ENCODE measurements at regions not wholly inside any gene's neighbourhood (a gene's known extent, or its start where the extent isn't known, plus 50 kb on each side); places are given as distances from the start of the nearest gene placed in this dataset.
"Not testable (repeated sequence)": the region's sequence is repeated elsewhere in the genome, so short reads cannot be mapped to it uniquely, and the experiment has no call there.

DNA sequence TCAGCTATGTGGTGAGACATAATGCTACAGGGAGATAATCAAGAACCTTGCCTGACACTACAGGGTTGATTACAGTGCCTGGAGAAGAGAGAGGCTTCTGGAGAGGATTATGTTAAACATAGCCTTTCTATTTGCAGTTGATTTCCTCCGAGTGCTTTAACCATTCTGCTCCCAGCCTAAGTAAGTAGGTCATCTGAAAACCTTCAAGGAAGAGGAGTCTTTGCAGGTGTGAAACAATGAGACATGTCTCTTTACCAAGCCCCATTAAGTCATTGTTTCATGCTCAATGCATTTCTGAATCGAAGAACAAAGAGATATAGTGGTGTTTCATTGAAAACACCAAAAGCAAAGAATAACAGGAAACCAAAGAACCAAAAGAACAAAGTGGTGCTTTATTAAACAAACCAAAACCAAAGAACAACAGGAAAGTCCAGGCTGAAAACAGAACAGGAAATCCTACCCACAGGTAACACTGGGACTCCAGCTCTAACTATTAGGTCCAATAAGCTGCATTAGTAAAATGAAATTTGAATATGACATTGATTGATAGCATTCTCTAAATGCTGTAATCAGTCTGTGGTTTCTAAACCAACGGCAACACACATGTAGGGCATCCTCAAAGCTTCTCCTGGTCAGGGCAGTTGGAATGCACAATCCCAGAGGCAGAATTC is 113.3 kb upstream of the SPATA31D4 start:
- no peak for DNase-seq

- DNase-seq = no peak
These were observed 112.4 kb upstream of the SPATA31D4 start for GRCh38 chr9:81815781-81816180.

- DNase-seq = no peak
These were observed 109.1 kb upstream of the SPATA31D4 start for GRCh38 chr9:81819155-81819554.

- DNase-seq = no peak
These were observed 108.2 kb upstream of the SPATA31D4 start for GRCh38 chr9:81819859-81820546.

GRCh38 chr9:81822301-81822865 is 105.8 kb upstream of the SPATA31D4 start:
- no peak for DNase-seq

- DNase-seq = no peak
These were observed 105.3 kb upstream of the SPATA31D4 start for GRCh38 chr9:81822967-81823366.

DNA sequence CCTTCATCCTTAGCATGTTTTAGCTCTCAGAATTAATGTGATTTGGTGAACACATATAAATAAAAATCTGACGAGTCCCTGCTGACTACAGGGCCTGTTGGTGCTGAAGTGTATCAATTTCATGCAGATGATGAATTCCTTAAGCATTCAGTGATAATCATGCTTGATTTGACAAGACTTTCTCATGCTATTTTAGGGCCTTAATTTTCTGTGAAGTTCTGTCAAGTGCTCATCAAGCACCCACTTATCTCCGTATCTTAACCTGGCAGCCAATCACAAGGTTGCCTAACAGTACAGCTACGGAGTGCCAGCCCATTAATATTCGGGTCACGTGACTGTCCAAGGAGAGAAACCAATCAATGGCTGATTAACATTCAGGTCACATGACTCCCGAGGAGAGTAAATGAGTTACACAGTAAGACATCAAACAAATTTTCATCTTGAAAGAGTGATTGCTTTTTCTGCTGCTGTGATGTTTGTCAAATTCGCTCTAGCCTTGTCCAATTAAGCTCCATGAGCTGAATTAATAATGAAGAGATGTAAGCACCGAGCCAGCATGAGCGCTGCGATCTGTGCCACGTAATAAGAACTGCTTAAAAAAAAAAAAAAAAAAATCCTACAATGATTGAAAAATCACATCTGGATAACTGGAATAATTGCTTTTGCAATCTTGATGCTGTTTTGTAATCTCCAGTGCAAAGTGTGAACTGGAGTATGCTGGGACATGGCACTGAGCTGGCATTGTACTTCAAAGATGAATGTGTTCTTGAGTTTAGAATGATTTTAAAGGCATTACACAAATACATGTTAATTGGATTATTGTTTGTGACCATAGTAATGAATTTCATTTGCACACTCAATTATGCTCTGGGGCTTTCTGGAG is 104.3 kb upstream of the SPATA31D4 start:
- DNase-seq = no peak

DNA sequence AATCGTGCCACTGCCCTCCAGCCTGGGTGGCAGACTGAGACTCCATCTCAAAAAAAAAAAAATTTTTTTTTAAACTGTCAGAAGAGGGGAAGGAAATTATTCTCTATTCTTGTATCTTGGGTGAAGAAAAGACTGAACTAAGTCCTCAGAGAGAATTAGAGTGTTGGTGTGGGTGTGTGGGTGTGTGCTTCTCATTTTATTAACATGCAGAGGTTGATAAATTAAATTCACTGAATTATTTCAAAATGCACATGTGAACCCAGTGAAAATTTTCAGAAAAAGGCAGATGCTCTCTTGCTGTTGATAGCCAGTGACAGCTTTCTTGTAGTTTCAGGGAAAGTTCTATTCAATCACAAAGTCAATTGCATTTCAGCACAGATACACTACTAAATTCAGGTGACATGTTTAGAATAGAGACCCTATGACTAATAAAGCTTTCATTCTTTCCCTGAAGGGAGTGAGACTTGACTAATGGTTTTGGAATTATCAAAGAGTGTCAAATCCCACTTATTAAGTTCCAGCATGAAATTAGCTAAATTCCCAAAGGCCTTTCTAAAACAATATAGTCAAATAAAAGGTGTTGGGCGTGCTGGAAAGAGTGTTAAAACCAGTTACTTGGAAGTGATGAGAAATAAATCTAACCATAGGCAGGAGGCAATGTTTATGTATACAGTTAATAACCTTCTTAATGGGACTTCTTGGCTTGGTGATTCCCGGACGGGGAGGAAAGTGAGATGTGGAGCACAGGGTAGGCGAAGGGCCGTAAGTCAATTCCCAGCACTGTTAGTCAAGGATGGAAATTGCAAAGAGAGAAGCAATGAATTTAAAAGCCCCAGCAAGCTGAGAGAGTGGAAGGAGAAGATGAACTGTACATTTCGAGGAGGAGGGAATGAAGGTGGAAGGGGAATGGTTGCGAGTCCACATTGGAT is 103.2 kb upstream of the SPATA31D4 start:
- no peak for DNase-seq

DNA sequence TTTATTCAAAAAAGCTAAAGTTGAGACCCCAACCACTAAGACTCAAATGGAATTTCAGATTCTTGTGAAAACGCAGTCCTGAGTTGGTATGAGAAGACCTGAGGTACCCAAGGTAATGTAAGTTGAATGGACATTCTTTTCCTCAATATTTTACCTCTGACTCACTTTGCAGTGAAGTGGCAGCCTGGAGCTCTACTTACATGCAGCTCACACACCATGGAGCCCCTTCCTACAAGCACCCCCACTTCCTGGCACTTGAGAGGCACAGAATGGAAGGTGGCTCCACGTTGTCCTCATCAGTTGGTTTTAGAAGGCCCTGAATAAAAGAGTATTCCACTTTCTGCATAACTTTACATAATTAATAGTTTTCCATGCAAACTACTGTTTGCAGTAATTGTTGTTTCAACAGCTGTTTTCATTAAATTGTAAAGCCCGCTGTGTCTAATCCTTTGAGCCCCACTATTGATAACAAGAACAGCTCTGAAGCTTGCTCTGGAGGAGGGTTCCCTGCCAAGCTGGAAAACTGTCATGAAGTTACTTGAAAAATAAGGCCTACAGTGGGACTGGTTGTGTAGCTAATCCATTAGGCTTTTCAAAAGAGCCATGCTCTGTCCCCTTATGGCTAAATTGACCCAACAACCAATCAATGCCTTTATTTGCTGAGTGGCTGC is 102.2 kb upstream of the SPATA31D4 start:
- DNase-seq = no peak

DNA sequence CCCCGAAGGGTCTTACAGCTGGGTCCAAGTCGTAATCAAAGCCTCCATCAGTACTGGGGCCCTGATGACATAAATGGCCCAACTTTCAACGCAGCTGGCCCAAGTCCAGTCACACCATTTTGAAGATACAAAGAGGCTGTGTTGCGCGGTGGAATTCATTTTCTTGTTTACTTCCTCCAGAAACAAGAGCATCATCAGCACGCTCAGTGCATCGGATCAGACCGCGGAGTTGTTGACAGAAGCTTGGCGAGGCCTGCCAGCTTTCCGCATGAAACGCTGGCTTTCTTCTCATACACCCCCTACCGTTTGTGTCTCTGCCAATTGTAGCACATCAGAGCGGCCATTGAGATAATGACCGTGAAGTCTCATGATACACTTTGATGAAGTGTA is 101.7 kb upstream of the SPATA31D4 start:
- peak; percentile 32 for DNase-seq

- no peak for DNase-seq
These were observed 100.5 kb upstream of the SPATA31D4 start for GRCh38 chr9:81827616-81828296.

GRCh38 chr9:81829195-81829882 is 98.9 kb upstream of the SPATA31D4 start:
- DNase-seq = no peak

- not testable (repeated sequence) for DNase-seq
These were observed 97.8 kb upstream of the SPATA31D4 start for GRCh38 chr9:81830431-81830830.

DNA sequence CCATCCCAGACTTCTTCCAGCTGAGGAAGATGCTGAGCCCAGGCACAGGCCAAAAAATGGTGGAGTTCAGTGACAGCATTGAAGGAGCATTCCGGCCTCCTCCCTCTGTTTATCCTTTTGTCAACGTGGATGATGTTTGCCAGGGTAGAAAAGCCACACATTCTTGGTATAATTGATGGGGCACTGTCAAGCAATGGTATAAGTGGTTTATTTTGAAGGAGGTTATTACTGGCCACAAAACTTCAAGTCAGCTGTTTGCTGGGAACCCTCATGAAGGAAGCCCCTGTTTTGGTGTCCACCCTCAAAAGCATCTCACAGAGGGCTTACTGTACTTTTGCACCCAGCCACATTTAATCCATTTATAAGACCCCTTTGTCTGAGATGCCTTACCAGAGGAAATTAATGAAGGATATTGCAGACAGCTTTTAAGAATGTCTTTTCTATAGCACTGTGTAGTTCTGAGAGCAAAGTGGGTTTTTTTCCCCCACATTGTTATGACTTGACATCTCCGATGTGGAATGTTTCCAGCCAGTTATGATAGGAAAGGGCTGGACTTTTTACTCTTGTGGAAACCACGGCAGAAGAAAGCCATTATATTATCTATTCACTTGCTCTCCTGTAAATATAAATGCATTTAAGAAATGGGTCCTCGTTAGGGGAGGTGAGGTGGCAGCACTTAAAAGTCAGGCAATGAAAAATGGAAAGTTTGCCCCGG is 95.5 kb upstream of the SPATA31D4 start:
- no peak for DNase-seq

- DNase-seq = no peak
These were observed 94.5 kb upstream of the SPATA31D4 start for GRCh38 chr9:81833563-81834345.

GRCh38 chr9:81841333-81841732 is 86.9 kb upstream of the SPATA31D4 start:
- no peak for DNase-seq

DNA sequence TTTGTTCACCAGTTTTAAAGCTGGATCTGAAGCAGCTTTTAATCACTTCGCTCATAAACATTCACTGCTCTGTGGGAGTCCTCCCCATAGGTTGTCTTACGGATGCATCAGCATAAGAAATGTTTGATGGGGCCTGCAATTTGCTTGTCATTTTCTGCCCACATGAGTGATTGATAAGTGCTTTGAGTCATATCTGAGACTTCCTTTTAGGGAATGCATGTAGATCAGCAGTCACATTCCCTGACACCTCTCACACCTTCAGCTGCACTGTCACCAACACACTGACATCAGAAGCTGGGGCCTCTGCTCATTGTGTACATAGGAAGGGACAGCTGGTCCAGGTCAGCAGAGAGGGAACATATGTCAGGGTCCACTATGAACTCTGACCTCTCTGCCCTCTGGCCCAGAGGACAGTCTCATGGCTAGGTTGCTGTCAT is 84.1 kb upstream of the SPATA31D4 start:
- no peak for DNase-seq

DNA sequence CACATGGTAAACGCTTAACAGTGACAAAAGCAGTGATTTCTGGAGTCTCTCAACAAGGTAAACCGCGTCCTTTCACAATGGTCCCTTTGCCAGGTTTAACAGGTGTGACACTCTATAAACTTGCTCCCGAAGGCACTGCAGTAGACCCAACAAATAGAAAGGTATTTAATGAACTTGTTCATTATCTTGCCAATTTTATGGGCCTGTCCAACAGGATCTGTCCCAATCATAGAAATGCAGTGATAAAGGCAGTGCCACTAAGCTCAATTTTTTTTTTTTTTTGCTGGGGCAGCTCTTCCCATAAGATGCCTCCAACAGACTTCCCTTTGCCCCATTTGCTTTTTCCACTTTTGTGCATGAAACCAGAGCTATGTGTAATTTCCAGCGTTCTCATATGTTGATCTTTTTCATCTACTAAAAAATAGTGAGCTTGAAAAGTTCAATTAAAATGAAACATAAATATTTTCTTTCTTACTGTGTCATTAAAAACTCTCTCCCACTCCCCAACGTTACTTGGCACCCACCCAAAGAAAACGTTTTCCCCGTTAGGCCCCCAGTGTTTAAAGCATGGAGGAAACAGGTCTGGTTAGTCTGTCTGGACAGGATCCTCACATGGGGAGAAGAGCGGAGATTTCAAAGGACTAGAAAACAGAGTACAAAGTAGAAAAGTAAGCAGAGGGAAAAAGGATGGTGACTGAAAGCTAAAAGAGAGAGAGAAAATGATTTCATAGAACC is 80.9 kb upstream of the SPATA31D4 start:
- DNase-seq = no peak
